B cell (primary cell): ENCODE measurements at regions not wholly inside any gene's neighbourhood (a gene's known extent, or its start where the extent isn't known, plus 50 kb on each side); places are given as distances from the start of the nearest gene placed in this dataset.

Experiments
- ATAC-seq: fragments of 200-7000 bp; cut with Tn5 transposase; one replicate; pipeline ENCODE4 v1.10.0; 2021; ENCODE audit warnings: low read depth, mild to moderate bottlenecking, moderate number of reproducible peaks, moderate library complexity
- CTCF ChIA-PET: fragments of 350-600 bp; sonication (Branson Sonifier 250); formaldehyde crosslinking; loops from one replicate; lab custom pipeline; 2021; ENCODE audit warnings: antibody characterized with exemption, inconsistent platforms; lab: Charles Lee
- POLR2A ChIA-PET: fragments of 350-600 bp; sonication (Branson Sonifier 250); formaldehyde crosslinking; loops from one replicate; lab custom pipeline; 2021; ENCODE audit warnings: antibody characterized with exemption; lab: Charles Lee
- DNase-seq: peaks from one replicate; pipeline ENCODE4 v3.0.0; 2013
- H2AFZ ChIP-seq: 2 replicates; pipeline ENCODE4 v1.6.1; 2012; ENCODE audit warnings: mild to moderate bottlenecking, low read depth, low read length; ENCODE audit not compliant: insufficient read depth, poor library complexity, severe bottlenecking
- H3K27ac ChIP-seq, 2 donors: 1 replicate in 1 of 2; 2 replicates in 1 of 2; pipeline ENCODE4 v1.5.1; 2012 to 2013; ENCODE audit warnings: low read length in 2 of 2, mild to moderate bottlenecking in 2 of 2, moderate library complexity in 1 of 2
- H3K27me3 ChIP-seq, 4 experiments: fragments of 200-600 bp in 1 of 4; sonication (generic) in 1 of 4; replicated peaks in 1 of 4; 1 replicate in 2 of 4; 2 replicates in 2 of 4; pipeline versions ENCODE4 v1.6.1 to v1.7.0; 2013 to 2016; ENCODE audit warnings: low read length in 3 of 4, mild to moderate bottlenecking in 2 of 4, mixed read lengths in 1 of 4, moderate library complexity in 1 of 4; ENCODE audit not compliant: insufficient read depth in 4 of 4, control insufficient read depth in 3 of 4; ENCODE audit errors: control extremely low read depth in 1 of 4
- H3K36me3 ChIP-seq, 2 experiments: replicated peaks in 1 of 2; 1 replicate in 1 of 2; 2 replicates in 1 of 2; pipeline versions ENCODE4 v1.6.1 to v1.7.1; 2013; ENCODE audit warnings: low read length in 1 of 2; ENCODE audit not compliant: insufficient read depth in 2 of 2, control insufficient read depth in 1 of 2; ENCODE audit errors: control extremely low read depth in 1 of 2, extremely low read depth in 1 of 2
- H3K4me1 ChIP-seq, 2 donors: fragments of 200-600 bp in 1 of 2; sonication (generic) in 1 of 2; 1 replicate in 1 of 2; 2 replicates in 1 of 2; pipeline versions ENCODE4 v1.5.1 to v1.6.1; 2013 to 2017; ENCODE audit warnings: low read length in 2 of 2; ENCODE audit not compliant: control insufficient read depth in 2 of 2, insufficient read depth in 2 of 2
- H3K4me2 ChIP-seq: replicated peaks from 2 replicates; pipeline ENCODE3; 2012; ENCODE audit warnings: mild to moderate bottlenecking, low read depth, low read length; ENCODE audit not compliant: poor library complexity, severe bottlenecking
- H3K4me3 ChIP-seq, 5 experiments: fragments of 200-600 bp in 1 of 5; sonication (generic) in 1 of 5; 1 replicate in 3 of 5; 2 replicates in 2 of 5; pipeline versions ENCODE4 v1.5.1 to v1.7.0; 2011 to 2016; ENCODE audit warnings: low read length in 4 of 5, mild to moderate bottlenecking in 4 of 5, low read depth in 2 of 5, control low read depth in 1 of 5, moderate library complexity in 1 of 5; ENCODE audit not compliant: insufficient read depth in 1 of 5; ENCODE audit errors: control extremely low read depth in 1 of 5, extremely low read depth in 1 of 5
- H3K79me2 ChIP-seq: fragments of 200-600 bp; sonication (generic); one replicate; pipeline ENCODE4 v1.6.0; 2016; ENCODE audit warnings: low read length; ENCODE audit not compliant: control insufficient read depth, insufficient read depth
- H3K9ac ChIP-seq: fragments of 200-600 bp; sonication (generic); 2 replicates; pipeline ENCODE4 v1.6.1; 2017; ENCODE audit warnings: mild to moderate bottlenecking, low read length, moderate library complexity
- H3K9me3 ChIP-seq, 3 donors: one replicate each; pipeline versions ENCODE4 v1.6.1 to v1.7.1; 2013; ENCODE audit warnings: low read length in 2 of 3; ENCODE audit not compliant: control insufficient read depth in 2 of 3, insufficient read depth in 1 of 3; ENCODE audit errors: control extremely low read depth in 1 of 3
- H4K20me1 ChIP-seq: 2 replicates; pipeline ENCODE4 v1.6.0; 2012; ENCODE audit warnings: mild to moderate bottlenecking, low read length; ENCODE audit not compliant: insufficient read depth, control insufficient read depth, poor library complexity, severe bottlenecking
- H3K27ac Mint-ChIP-seq: one replicate; pipeline ENCODE4 v1.8.0; 2021; ENCODE audit warnings: mixed read lengths
- H3K27me3 Mint-ChIP-seq: one replicate; pipeline ENCODE4 v1.8.0; 2021; ENCODE audit warnings: mixed read lengths
- H3K4me1 Mint-ChIP-seq: one replicate; pipeline ENCODE4 v1.8.0; 2021; ENCODE audit warnings: mixed read lengths
- H3K4me3 Mint-ChIP-seq: one replicate; pipeline ENCODE4 v1.8.0; 2021; ENCODE audit warnings: mixed read lengths
- H3K9me3 Mint-ChIP-seq: one replicate; pipeline ENCODE4 v1.8.0; 2022; ENCODE audit warnings: mixed read lengths; ENCODE audit not compliant: insufficient read depth
- CTCF ChIP-seq: fragments of 200-600 bp; IDR thresholded peaks from one replicate; pipeline ENCODE4 v1.8.0; 2022; ENCODE audit warnings: antibody characterized with exemption, mild to moderate bottlenecking
- EZH2 ChIP-seq: IDR thresholded peaks from 2 replicates; pipeline ENCODE4 v1.6.1; 2012; ENCODE audit warnings: borderline replicate concordance, low read depth, mild to moderate bottlenecking, moderate library complexity, low read length; ENCODE audit not compliant: insufficient read depth, poor library complexity, severe bottlenecking
- WGBS: methylation state at CpG from one replicate; pipeline ENCODE4 v1.1.5; 2013; ENCODE audit warnings: missing lambda C conversion rate; ENCODE audit not compliant: insufficient coverage; 5-methylcytosine and 5-hydroxymethylcytosine counted together
- intact Hi-C: fragments of 100-400 bp; cut with micrococcal nuclease; formaldehyde crosslinking; loops from one replicate; pipeline ENCODE4 v1.10.0; 2022

GRCh38 chr11:81574301-81574700 is 1159.4 kb downstream of the FAM181B start:
- Histone ChIP-seq H3K4me3 (no peak overlapping the region), H3K36me3 (no peaks in the 10 kb centered on the region), H3K9ac (no peak overlapping the region), H4K20me1 (no peaks in the 10 kb centered on the region), H3K27me3 (no peaks in the 10 kb centered on the region), H3K9me3 (no peaks in the 10 kb centered on the region), H3K27ac (no peak overlapping the region), H3K4me1 (no peaks in the 10 kb centered on the region), H2AFZ (no peak overlapping the region), H3K79me2 (no peaks in the 10 kb centered on the region), H3K4me2 (no peak overlapping the region)
- WGBS: no CpG with 5 or more reads among the region's 2 CpGs
- H3K27me3 Mint-ChIP-seq: no peaks in the 10 kb centered on the region
- H3K4me1 Mint-ChIP-seq: no peaks in the 10 kb centered on the region
- TF ChIP-seq CTCF (no peak), EZH2 (no peak)
- H3K9me3 Mint-ChIP-seq: no peaks in the 10 kb centered on the region
- DNase-seq: no peak
- no peak for ATAC-seq
- CTCF ChIA-PET: no interaction called here
- no peak overlapping the region for H3K27ac Mint-ChIP-seq
- H3K4me3 Mint-ChIP-seq: no peak overlapping the region
- POLR2A ChIA-PET: no interaction called here
- intact Hi-C loops: no loop called here

GRCh38 chr11:81573367-81573766 is 1160.3 kb downstream of the FAM181B start:
- no peak for DNase-seq
- no peaks in the 10 kb centered on the region for H3K4me1 Mint-ChIP-seq
- Histone ChIP-seq H3K36me3 (no peaks in the 10 kb centered on the region), H3K27me3 (no peaks in the 10 kb centered on the region), H3K79me2 (no peaks in the 10 kb centered on the region), H2AFZ (no peak overlapping the region), H3K27ac (no peak overlapping the region), H3K9ac (no peak overlapping the region), H3K4me3 (no peak overlapping the region), H3K9me3 (no peaks in the 10 kb centered on the region), H4K20me1 (no peaks in the 10 kb centered on the region), H3K4me2 (no peak overlapping the region), H3K4me1 (no peaks in the 10 kb centered on the region)
- CTCF ChIA-PET: no interaction called here
- ATAC-seq: no peak
- no peaks in the 10 kb centered on the region for H3K27me3 Mint-ChIP-seq
- POLR2A ChIA-PET: no interaction called here
- H3K27ac Mint-ChIP-seq: no peak overlapping the region
- no peaks in the 10 kb centered on the region for H3K9me3 Mint-ChIP-seq
- H3K4me3 Mint-ChIP-seq: no peak overlapping the region
- WGBS: no CpG with 5 or more reads among the region's 1 CpG
- intact Hi-C loops: no loop called here
- TF ChIP-seq CTCF: no peak
- TF ChIP-seq EZH2: no peak
